Endothelial cell of umbilical vein (primary cell): ENCODE measurements at regions not wholly inside any gene's neighbourhood (a gene's known extent, or its start where the extent isn't known, plus 50 kb on each side); places are given as distances from the start of the nearest gene placed in this dataset.

Experiments used
- CTCF ChIP-seq, 2 donors: IDR thresholded peaks; 1 replicate in 1 of 2; 2 replicates in 1 of 2; pipeline ENCODE4 v1.5.1; 2011; ENCODE audit warnings: low read length in 2 of 2, mild to moderate bottlenecking in 2 of 2, moderate library complexity in 2 of 2, control low read depth in 1 of 2, inconsistent platforms in 1 of 2, low read depth in 1 of 2; ENCODE audit not compliant: insufficient read depth in 1 of 2; ENCODE audit errors: extremely low read depth in 1 of 2
- EZH2 ChIP-seq: IDR thresholded peaks from 2 replicates; pipeline ENCODE4 v1.6.1; 2012; ENCODE audit warnings: borderline replicate concordance, low read depth, mild to moderate bottlenecking, moderate library complexity, low read length, inconsistent platforms; ENCODE audit not compliant: severe bottlenecking
- GATA2 ChIP-seq: IDR thresholded peaks from 2 replicates; pipeline ENCODE4 v1.7.0; 2011; ENCODE audit warnings: low read depth, mild to moderate bottlenecking, moderate library complexity, mixed read lengths, low read length; ENCODE audit not compliant: insufficient read length, insufficient read depth
- JUN ChIP-seq: IDR thresholded peaks from 2 replicates; pipeline ENCODE4 v1.6.1; 2011; ENCODE audit warnings: borderline replicate concordance, low read depth; ENCODE audit not compliant: insufficient read length, insufficient read depth
- MYC ChIP-seq: IDR thresholded peaks from one replicate; pipeline ENCODE4 v1.6.1; 2011; ENCODE audit warnings: mild to moderate bottlenecking, low read depth, low read length
- POLR2A ChIP-seq: IDR thresholded peaks from 2 replicates; pipeline ENCODE4 v1.6.1; 2012; ENCODE audit warnings: low read depth, mild to moderate bottlenecking, control low read depth, low read length
- POLR2AphosphoS5 ChIP-seq: IDR thresholded peaks from 2 replicates; pipeline ENCODE4 v1.6.1; 2012; ENCODE audit warnings: low read depth, mild to moderate bottlenecking, control low read depth, low read length, moderate library complexity; ENCODE audit not compliant: insufficient read depth

- TF ChIP-seq CTCF (IDR thresholded peaks at IDR 0.05; ENCODE audit: extremely low read depth in 1 of 2, insufficient read depth in 1 of 2, low read depth in 1 of 2, low read length in 2 of 2) (no peak), GATA2 (no peak), POLR2A (no peak), POLR2AphosphoS5 (no peak), EZH2 (no peak), MYC (no peak), JUN (no peak)
Observed at GRCh38 chr12:110993434-110993833, 73.1 kb upstream of the MYL2 start.
